HEK293 (cell line): ENCODE measurements at regions not wholly inside any gene's neighbourhood (a gene's known extent, or its start where the extent isn't known, plus 50 kb on each side); places are given as distances from the start of the nearest gene placed in this dataset.

Experiments used
- CTCF ChIA-PET: fragments of 350-600 bp; formaldehyde crosslinking; extraction: SDS; loops from one replicate; lab custom pipeline; 2021; ENCODE audit warnings: antibody characterized with exemption; lab: Yijun Ruan, JAX
- POLR2A ChIA-PET: fragments of 300-600 bp; formaldehyde crosslinking; extraction: SDS; loops from one replicate; lab custom pipeline; 2020; ENCODE audit warnings: antibody characterized with exemption, inconsistent platforms; lab: Yijun Ruan, JAX
- H3K27ac ChIP-seq: fragments of 200-500 bp; sonication (Bioruptor generic); 2 replicates; pipeline ENCODE4 v1.5.1; 2014; ENCODE audit warnings: low read depth, low read length, control low read depth, inconsistent platforms; ENCODE audit errors: extremely low read depth
- H3K36me3 ChIP-seq, 2 experiments: fragments of 200-500 bp in 1 of 2; sonication (Bioruptor generic) in 1 of 2; 1 replicate in 1 of 2; 2 replicates in 1 of 2; pipeline ENCODE4 v1.5.1; 2014 to 2017; ENCODE audit warnings: inconsistent platforms in 2 of 2, low read length in 2 of 2; ENCODE audit not compliant: control insufficient read depth in 2 of 2, insufficient read depth in 1 of 2
- H3K4me1 ChIP-seq: fragments of 200-500 bp; sonication (Bioruptor generic); 2 replicates; pipeline ENCODE4 v1.5.1; 2014; ENCODE audit warnings: mild to moderate bottlenecking, low read length, inconsistent platforms; ENCODE audit not compliant: control insufficient read depth, insufficient read depth
- H3K4me3 ChIP-seq: 2 replicates; pipeline ENCODE4 v1.5.1; 2011; ENCODE audit warnings: low read depth, mild to moderate bottlenecking, control low read depth, low read length, moderate library complexity
- H3K9me3 ChIP-seq: fragments of 200-500 bp; sonication (Bioruptor generic); 2 replicates; pipeline ENCODE4 v1.5.1; 2014; ENCODE audit warnings: low read depth, low read length, inconsistent platforms; ENCODE audit not compliant: control insufficient read depth, insufficient read depth
- ATF2 ChIP-seq: fragments of 450-650 bp; formaldehyde crosslinking; IDR thresholded peaks from 2 replicates; pipeline ENCODE4 v1.5.1; 2016; ENCODE audit warnings: missing biosample characterization, missing genetic modification characterization, low read depth
- BCL11A ChIP-seq: fragments of 450-650 bp; formaldehyde crosslinking; IDR thresholded peaks from 2 replicates; pipeline ENCODE4 v1.5.1; 2016; ENCODE audit warnings: low read depth, missing biosample characterization, missing genetic modification characterization
- FEZF1 ChIP-seq: fragments of 450-650 bp; formaldehyde crosslinking; IDR thresholded peaks from 2 replicates; pipeline ENCODE4 v1.5.1; 2016; ENCODE audit warnings: missing biosample characterization, missing genetic modification characterization
- HOXA7 ChIP-seq: sonication (generic); formaldehyde crosslinking; IDR thresholded peaks from 2 replicates; pipeline ENCODE4 v1.8.1; 2022; ENCODE audit warnings: missing genetic modification reagents, borderline replicate concordance
- HOXC10 ChIP-seq: sonication (generic); formaldehyde crosslinking; IDR thresholded peaks from 2 replicates; pipeline ENCODE4 v1.8.1; 2023; ENCODE audit warnings: mild to moderate bottlenecking, missing genetic modification reagents
- SALL2 ChIP-seq: fragments of 450-650 bp; formaldehyde crosslinking; IDR thresholded peaks from 2 replicates; pipeline ENCODE4 v1.5.0; 2017; ENCODE audit warnings: missing biosample characterization, mild to moderate bottlenecking, missing genetic modification characterization, borderline replicate concordance
- SP3 ChIP-seq: fragments of 450-650 bp; formaldehyde crosslinking; IDR thresholded peaks from 2 replicates; pipeline ENCODE4 v1.5.1; 2016; ENCODE audit warnings: missing biosample characterization, missing genetic modification characterization
- SP7 ChIP-seq: fragments of 450-650 bp; formaldehyde crosslinking; IDR thresholded peaks from 2 replicates; pipeline ENCODE4 v1.5.1; 2016; ENCODE audit warnings: missing biosample characterization, missing genetic modification characterization
- ZBTB7A ChIP-seq: fragments of 450-650 bp; formaldehyde crosslinking; IDR thresholded peaks from 2 replicates; pipeline ENCODE4 v1.5.1; 2016; ENCODE audit warnings: low read depth, missing biosample characterization, missing genetic modification characterization
- ZNF114 ChIP-seq: fragments of 450-650 bp; formaldehyde crosslinking; IDR thresholded peaks from 2 replicates; pipeline ENCODE4 v1.5.0; 2017; ENCODE audit warnings: missing biosample characterization, missing genetic modification characterization
- ZNF121 ChIP-seq: fragments of 450-650 bp; formaldehyde crosslinking; IDR thresholded peaks from 2 replicates; pipeline ENCODE4 v1.5.1; 2016; ENCODE audit warnings: missing biosample characterization, missing genetic modification characterization
- ZNF132 ChIP-seq: fragments of 450-650 bp; formaldehyde crosslinking; IDR thresholded peaks from 2 replicates; pipeline ENCODE4 v1.5.1; 2017; ENCODE audit warnings: missing biosample characterization, missing genetic modification characterization, borderline replicate concordance
- ZNF16 ChIP-seq: fragments of 450-650 bp; formaldehyde crosslinking; IDR thresholded peaks from 2 replicates; pipeline ENCODE4 v1.5.1; 2016; ENCODE audit warnings: low read depth, missing biosample characterization, missing genetic modification characterization
- ZNF211 ChIP-seq: fragments of 450-650 bp; formaldehyde crosslinking; IDR thresholded peaks from 2 replicates; pipeline ENCODE4 v1.5.1; 2016; ENCODE audit warnings: low read depth, missing biosample characterization, missing genetic modification characterization
- ZNF223 ChIP-seq: fragments of 450-650 bp; formaldehyde crosslinking; IDR thresholded peaks from 2 replicates; pipeline ENCODE4 v1.5.1; 2016; ENCODE audit warnings: missing biosample characterization, missing genetic modification characterization
- ZNF239 ChIP-seq: fragments of 450-650 bp; formaldehyde crosslinking; IDR thresholded peaks from 2 replicates; pipeline ENCODE4 v1.5.1; 2016; ENCODE audit warnings: missing biosample characterization, missing genetic modification characterization
- ZNF292 ChIP-seq: fragments of 450-650 bp; formaldehyde crosslinking; IDR thresholded peaks from 2 replicates; pipeline ENCODE4 v1.5.1; 2016; ENCODE audit warnings: low read depth, missing biosample characterization, missing genetic modification characterization, borderline replicate concordance
- ZNF302 ChIP-seq: fragments of 450-650 bp; formaldehyde crosslinking; IDR thresholded peaks from 2 replicates; pipeline ENCODE4 v1.5.1; 2016; ENCODE audit warnings: missing biosample characterization, missing genetic modification characterization, low read depth
- ZNF311 ChIP-seq: fragments of 450-650 bp; formaldehyde crosslinking; IDR thresholded peaks from 2 replicates; pipeline ENCODE4 v1.5.1; 2017; ENCODE audit warnings: missing biosample characterization, missing genetic modification characterization, borderline replicate concordance
- ZNF391 ChIP-seq: fragments of 450-650 bp; formaldehyde crosslinking; IDR thresholded peaks from 2 replicates; pipeline ENCODE4 v1.5.1; 2016; ENCODE audit warnings: low read depth, missing biosample characterization, missing genetic modification characterization, borderline replicate concordance
- ZNF423 ChIP-seq: fragments of 450-650 bp; formaldehyde crosslinking; IDR thresholded peaks from 2 replicates; pipeline ENCODE4 v1.5.1; 2016; ENCODE audit warnings: missing biosample characterization, missing genetic modification characterization
- ZNF501 ChIP-seq: fragments of 450-650 bp; formaldehyde crosslinking; IDR thresholded peaks from 2 replicates; pipeline ENCODE4 v1.5.1; 2016; ENCODE audit warnings: missing biosample characterization, missing genetic modification characterization
- ZNF560 ChIP-seq: fragments of 450-650 bp; formaldehyde crosslinking; IDR thresholded peaks from 2 replicates; pipeline ENCODE4 v1.5.1; 2017; ENCODE audit warnings: missing biosample characterization, missing genetic modification characterization, borderline replicate concordance
- ZNF561 ChIP-seq: fragments of 450-650 bp; IDR thresholded peaks from 2 replicates; pipeline ENCODE4 v1.5.1; 2018; ENCODE audit warnings: missing biosample characterization, missing genetic modification characterization, borderline replicate concordance
- TF ChIP-seq, protein P1 (sequence below): sonication (generic); formaldehyde crosslinking; IDR thresholded peaks from 2 replicates; pipeline ENCODE4 v1.8.1; 2022; ENCODE audit warnings: mild to moderate bottlenecking, moderate library complexity, missing genetic modification reagents
- TF ChIP-seq, protein P2 (sequence below): fragments of 450-650 bp; IDR thresholded peaks from 2 replicates; pipeline ENCODE4 v1.5.1; 2018; ENCODE audit warnings: missing biosample characterization, mild to moderate bottlenecking, missing genetic modification characterization

DNA sequence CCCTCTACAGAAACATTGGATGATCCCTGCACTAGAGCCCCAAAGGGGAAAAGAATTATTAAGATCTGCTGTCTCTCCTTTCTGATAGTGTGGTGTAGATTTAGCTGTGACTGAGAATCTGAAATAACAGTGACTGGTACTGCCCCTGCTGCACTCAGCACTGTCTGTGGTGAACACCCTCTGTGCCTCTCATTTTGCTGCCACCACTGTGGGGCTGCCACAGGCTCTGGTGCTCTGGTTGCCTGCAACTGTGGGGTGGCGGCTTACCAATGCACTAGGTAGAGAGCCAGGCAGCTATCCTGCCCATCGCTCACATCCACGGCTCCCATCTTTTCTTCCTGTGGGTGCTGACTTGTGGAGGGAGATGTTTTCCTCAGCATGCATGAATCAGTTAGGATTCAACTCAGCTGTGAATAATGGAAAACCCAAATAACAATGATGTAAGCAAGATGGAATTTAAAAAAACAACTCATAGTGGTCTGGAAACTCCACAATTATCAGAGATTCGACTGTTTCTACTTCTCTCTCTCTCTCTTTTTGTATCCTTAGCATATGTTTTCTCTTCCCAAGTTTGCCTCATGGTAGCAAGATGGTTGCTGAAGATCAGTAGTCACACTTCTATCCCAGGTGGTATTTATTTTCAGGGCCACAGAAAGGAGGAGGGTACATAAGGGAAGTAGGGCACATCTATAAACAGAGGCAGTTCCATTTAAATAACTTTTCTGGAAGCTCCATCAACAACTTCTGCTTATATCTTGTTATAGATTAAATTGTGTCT is 99.8 kb upstream of the DAP start:
- no peak overlapping the region for H3K4me3 ChIP-seq
- H3K4me1 ChIP-seq: no peaks in the 10 kb centered on the region; the same call in 1 of the 2 replicates
- H3K36me3 ChIP-seq: no peaks in the 10 kb centered on the region
- H3K9me3 ChIP-seq: no peaks in the 10 kb centered on the region
- TF ChIP-seq SP7 (tag by site-specific recombination) (no peak), ZNF223 (tag by site-specific recombination) (no peak), ZNF561 (no peak), SALL2 (tag by site-specific recombination) (no peak), ZNF391 (tag by site-specific recombination) (no peak), FEZF1 (tag by site-specific recombination) (no peak), ZNF302 (no peak), ZNF292 (tag by site-specific recombination) (no peak), ZNF501 (tag by site-specific recombination) (no peak), ATF2 (tag by site-specific recombination) (no peak), ZNF311 (no peak), BCL11A (no peak), ZNF121 (no peak), ZNF423 (tag by site-specific recombination) (no peak), ZNF16 (tag by site-specific recombination) (no peak), SP3 (no peak), ZNF132 (no peak), ZNF114 (tag by site-specific recombination) (no peak), ZNF239 (no peak), HOXA7 (CRISPR knock-in tag) (no peak)
- no peak overlapping the region for H3K27ac ChIP-seq
- ChIA-PET POLR2A (no interaction called here), CTCF (interaction anchor here (0.7 to 1.3 kb wide), 4 partner anchors 9 to 160 kb away, joined by 3 to 4 read pairs (median 3); no protein-coding TSS in a partner anchor)

DNA sequence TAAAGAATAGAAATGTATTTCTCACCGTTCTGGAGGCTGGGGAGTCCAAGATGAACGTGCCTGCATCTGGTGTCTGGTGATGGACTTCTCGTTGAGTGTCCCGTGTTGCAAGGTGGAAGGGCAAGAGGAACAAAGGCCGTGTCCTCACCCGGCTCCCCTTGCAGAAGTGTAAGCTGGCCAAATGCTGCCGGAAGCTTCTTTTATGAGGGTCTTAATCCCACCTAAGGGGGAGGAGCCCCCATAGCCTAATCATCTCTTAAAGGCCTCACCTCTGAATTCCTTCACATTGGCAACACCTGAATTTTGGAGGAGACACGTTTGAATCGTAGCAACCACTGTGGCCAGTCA is 99.1 kb upstream of the DAP start:
- POLR2A ChIA-PET: no interaction called here
- no peaks in the 10 kb centered on the region for H3K9me3 ChIP-seq
- TF ChIP-seq ZNF211 (tag by site-specific recombination): no peak
- no peak for TF ChIP-seq BCL11A
- no peak for TF ChIP-seq HOXC10 (CRISPR knock-in tag)
- TF ChIP-seq, protein P1, sequence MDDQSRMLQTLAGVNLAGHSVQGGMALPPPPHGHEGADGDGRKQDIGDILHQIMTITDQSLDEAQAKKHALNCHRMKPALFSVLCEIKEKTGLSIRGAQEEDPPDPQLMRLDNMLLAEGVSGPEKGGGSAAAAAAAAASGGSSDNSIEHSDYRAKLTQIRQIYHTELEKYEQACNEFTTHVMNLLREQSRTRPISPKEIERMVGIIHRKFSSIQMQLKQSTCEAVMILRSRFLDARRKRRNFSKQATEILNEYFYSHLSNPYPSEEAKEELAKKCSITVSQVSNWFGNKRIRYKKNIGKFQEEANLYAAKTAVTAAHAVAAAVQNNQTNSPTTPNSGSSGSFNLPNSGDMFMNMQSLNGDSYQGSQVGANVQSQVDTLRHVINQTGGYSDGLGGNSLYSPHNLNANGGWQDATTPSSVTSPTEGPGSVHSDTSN (CRISPR knock-in tag): no peak
- TF ChIP-seq ZNF302: no peak
- TF ChIP-seq, protein P2, sequence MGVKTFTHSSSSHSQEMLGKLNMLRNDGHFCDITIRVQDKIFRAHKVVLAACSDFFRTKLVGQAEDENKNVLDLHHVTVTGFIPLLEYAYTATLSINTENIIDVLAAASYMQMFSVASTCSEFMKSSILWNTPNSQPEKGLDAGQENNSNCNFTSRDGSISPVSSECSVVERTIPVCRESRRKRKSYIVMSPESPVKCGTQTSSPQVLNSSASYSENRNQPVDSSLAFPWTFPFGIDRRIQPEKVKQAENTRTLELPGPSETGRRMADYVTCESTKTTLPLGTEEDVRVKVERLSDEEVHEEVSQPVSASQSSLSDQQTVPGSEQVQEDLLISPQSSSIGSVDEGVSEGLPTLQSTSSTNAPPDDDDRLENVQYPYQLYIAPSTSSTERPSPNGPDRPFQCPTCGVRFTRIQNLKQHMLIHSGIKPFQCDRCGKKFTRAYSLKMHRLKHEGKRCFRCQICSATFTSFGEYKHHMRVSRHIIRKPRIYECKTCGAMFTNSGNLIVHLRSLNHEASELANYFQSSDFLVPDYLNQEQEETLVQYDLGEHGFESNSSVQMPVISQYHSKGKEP: no peak
- no peak for TF ChIP-seq ZBTB7A (tag by site-specific recombination)
- TF ChIP-seq ZNF560 (tag by site-specific recombination): no peak
- H3K4me3 ChIP-seq: no peak overlapping the region
- H3K27ac ChIP-seq: no peak overlapping the region
- H3K4me1 ChIP-seq: no peaks in the 10 kb centered on the region; the same call in 1 of the 2 replicates
- CTCF ChIA-PET: interaction anchor here (0.6 to 1.1 kb wide), 6 partner anchors 111 to 162 kb away, joined by 3 to 4 read pairs (median 3); no protein-coding TSS in a partner anchor
- H3K36me3 ChIP-seq: no peaks in the 10 kb centered on the region
